Activated T-cell treated with anti-CD3 and anti-CD28 coated beads, Interleukin-2, amount 50 U/mL, for 4 hours (primary cell): ENCODE measurements at regions not wholly inside any gene's neighbourhood (a gene's known extent, or its start where the extent isn't known, plus 50 kb on each side); places are given as distances from the start of the nearest gene placed in this dataset.

ENCODE experiments used
- ATAC-seq, 2 donors: fragments of 200-7000 bp; cut with Tn5 transposase; one replicate each; pipeline ENCODE4 v1.10.0; 2021
- DNase-seq: peaks from one replicate; pipeline ENCODE4 v3.0.0-alpha.2; 2020
- H3K27me3 Mint-ChIP-seq: one replicate; pipeline ENCODE4 v1.8.0; 2021; ENCODE audit warnings: low read depth, mixed read lengths
- H3K36me3 Mint-ChIP-seq: one replicate; pipeline ENCODE4 v1.8.0; 2022; ENCODE audit warnings: mixed read lengths; ENCODE audit not compliant: insufficient read depth
- H3K4me1 Mint-ChIP-seq: one replicate; pipeline ENCODE4 v1.8.0; 2021; ENCODE audit warnings: low read depth, mixed read lengths
- H3K4me3 Mint-ChIP-seq: one replicate; pipeline ENCODE4 v1.8.0; 2021; ENCODE audit warnings: mild to moderate bottlenecking, moderate library complexity, mixed read lengths
- H3K9me3 Mint-ChIP-seq: one replicate; pipeline ENCODE4 v1.8.0; 2021; ENCODE audit warnings: mixed read lengths

GRCh38 chr4:181520790-181521189 lies 722.4 kb upstream of the TENM3 start:
- Mint-ChIP-seq H3K27me3 (no peaks in the 10 kb centered on the region), H3K9me3 (peaks cover 10% of the 10 kb centered on the region)
- DNase-seq = no peak

DNA sequence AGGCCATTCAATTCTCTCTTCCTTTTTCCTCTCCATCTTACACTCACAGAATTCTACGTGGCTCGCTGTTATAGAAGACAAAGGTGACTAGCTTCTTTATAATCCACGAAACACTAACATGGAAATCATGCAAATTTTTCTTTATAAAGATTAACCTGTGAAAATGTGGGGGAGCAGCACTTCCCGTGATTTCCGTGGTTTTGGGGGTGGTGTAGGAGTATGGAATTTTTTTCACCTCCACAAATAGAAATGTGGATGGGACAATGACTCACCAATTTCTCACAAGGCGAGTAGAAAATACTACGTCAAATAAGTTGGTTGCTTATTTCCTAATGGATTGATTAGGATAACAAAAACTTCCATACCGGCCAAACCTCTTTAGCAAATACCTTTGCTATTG lies 719.2 kb upstream of the TENM3 start:
- no peak overlapping the region for H3K4me3 Mint-ChIP-seq
- peaks cover 9% of the 10 kb centered on the region for H3K9me3 Mint-ChIP-seq
- no peaks in the 10 kb centered on the region for H3K4me1 Mint-ChIP-seq
- no peaks in the 10 kb centered on the region for H3K27me3 Mint-ChIP-seq
- ATAC-seq (no peak), DNase-seq (no peak)
- H3K36me3 Mint-ChIP-seq = no peaks in the 10 kb centered on the region

More at GRCh38 chr4:181520790-181521189, 722.4 kb upstream of the TENM3 start:
- Mint-ChIP-seq H3K36me3 (no peaks in the 10 kb centered on the region), H3K4me3 (no peak overlapping the region), H3K4me1 (no peaks in the 10 kb centered on the region)
- no peak for ATAC-seq

DNA sequence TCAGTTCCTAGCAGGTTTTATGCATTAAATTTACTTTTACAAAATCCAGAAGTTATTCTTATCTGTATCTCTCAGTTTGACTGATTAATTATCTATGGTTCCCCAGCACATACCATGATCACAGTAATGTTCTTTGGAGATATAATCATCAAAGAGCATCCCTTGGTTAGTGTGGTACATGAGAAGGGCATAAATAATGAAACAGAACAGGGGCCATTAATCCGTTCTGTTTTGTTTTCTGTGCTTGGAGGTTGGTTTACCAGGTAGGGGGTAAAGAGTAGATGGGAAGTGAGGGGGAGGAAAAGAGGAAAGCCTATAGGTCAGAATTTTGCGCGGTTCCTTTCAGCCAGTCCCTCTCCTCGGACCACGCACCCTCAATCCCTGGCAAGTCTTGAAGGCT lies 718.7 kb upstream of the TENM3 start:
- Mint-ChIP-seq H3K36me3 (no peaks in the 10 kb centered on the region), H3K9me3 (peaks cover 8% of the 10 kb centered on the region), H3K27me3 (no peaks in the 10 kb centered on the region), H3K4me3 (no peak overlapping the region), H3K4me1 (no peaks in the 10 kb centered on the region)
- ATAC-seq (no peak), DNase-seq (no peak)

DNA sequence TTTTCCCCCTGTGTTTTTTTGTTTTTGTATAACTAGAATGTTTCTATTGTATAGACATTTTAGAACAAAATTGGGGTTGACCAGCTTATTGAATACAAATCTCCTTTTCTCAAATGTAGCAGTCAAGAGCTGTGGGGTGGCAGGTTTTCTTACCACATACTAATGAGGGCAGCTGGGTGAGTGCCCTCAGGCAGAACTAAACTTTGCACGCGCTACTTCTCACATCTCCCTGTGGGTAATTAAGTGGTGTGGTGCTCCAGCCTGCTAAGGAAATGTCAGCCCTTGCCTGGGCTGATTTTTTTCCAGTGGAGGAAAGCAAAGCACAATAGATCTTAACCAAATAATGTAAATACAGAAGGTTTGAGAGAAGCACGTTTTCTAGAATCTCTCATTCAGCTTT lies 717.6 kb upstream of the TENM3 start:
- no peaks in the 10 kb centered on the region for H3K36me3 Mint-ChIP-seq
- no peak for ATAC-seq
- H3K9me3 Mint-ChIP-seq = peaks cover 8% of the 10 kb centered on the region
- no peak overlapping the region for H3K4me3 Mint-ChIP-seq
- no peak for DNase-seq
- no peaks in the 10 kb centered on the region for H3K4me1 Mint-ChIP-seq
- no peaks in the 10 kb centered on the region for H3K27me3 Mint-ChIP-seq

DNA sequence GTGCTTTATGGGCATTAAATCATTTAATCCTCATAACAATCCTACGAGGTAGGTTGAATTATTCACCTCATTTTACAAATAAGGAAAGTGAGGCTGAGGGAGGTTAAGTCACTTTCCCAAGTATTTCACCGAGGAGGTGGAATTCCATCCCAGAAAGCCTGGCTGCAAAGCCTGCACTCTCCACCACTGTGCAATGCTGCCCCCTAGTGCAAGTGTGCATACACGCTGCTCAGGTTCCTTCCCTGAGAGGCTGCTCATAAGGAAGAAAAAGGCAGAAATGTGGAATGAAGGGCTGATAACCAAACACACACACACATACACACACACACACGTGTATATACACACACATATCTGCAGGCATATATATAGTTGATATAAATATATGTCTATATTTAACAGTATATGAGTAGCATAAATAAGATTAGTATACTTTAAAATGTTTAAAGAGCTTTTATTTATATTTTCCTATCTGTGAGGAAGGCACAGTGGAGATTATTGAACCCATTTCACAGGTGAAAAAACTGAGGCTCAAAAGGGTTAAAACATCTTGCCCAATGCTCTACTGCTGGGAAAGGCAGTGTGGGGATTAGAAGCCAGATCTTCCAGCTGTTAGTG lies 714.5 kb upstream of the TENM3 start:
- DNase-seq (no peak), ATAC-seq (no peak)
- Mint-ChIP-seq H3K9me3 (peaks cover 3% of the 10 kb centered on the region), H3K4me1 (no peaks in the 10 kb centered on the region), H3K27me3 (no peaks in the 10 kb centered on the region), H3K36me3 (no peaks in the 10 kb centered on the region), H3K4me3 (no peak overlapping the region)

GRCh38 chr4:181529537-181529936 lies 713.7 kb upstream of the TENM3 start:
- H3K4me3 Mint-ChIP-seq = no peak overlapping the region

GRCh38 chr4:181536196-181536746 lies 706.9 kb upstream of the TENM3 start:
- no peaks in the 10 kb centered on the region for H3K36me3 Mint-ChIP-seq
- H3K27me3 Mint-ChIP-seq = no peaks in the 10 kb centered on the region
- no peaks in the 10 kb centered on the region for H3K9me3 Mint-ChIP-seq
- no peaks in the 10 kb centered on the region for H3K4me1 Mint-ChIP-seq
- no peak for DNase-seq
- no peak for ATAC-seq
- H3K4me3 Mint-ChIP-seq = no peak overlapping the region

More at GRCh38 chr4:181529537-181529936, 713.7 kb upstream of the TENM3 start:
- Mint-ChIP-seq H3K4me1 (no peaks in the 10 kb centered on the region), H3K9me3 (peaks cover 3% of the 10 kb centered on the region), H3K36me3 (no peaks in the 10 kb centered on the region), H3K27me3 (no peaks in the 10 kb centered on the region)
- DNase-seq = no peak
- no peak for ATAC-seq

GRCh38 chr4:181536811-181537434 lies 706.3 kb upstream of the TENM3 start:
- Mint-ChIP-seq H3K4me1 (no peaks in the 10 kb centered on the region), H3K9me3 (peaks cover 3% of the 10 kb centered on the region), H3K36me3 (no peaks in the 10 kb centered on the region), H3K4me3 (no peak overlapping the region), H3K27me3 (no peaks in the 10 kb centered on the region)
- no peak for DNase-seq
- no peak for ATAC-seq

- Mint-ChIP-seq H3K9me3 (peaks cover 3% of the 10 kb centered on the region), H3K4me3 (no peak overlapping the region), H3K27me3 (no peaks in the 10 kb centered on the region), H3K36me3 (no peaks in the 10 kb centered on the region), H3K4me1 (no peaks in the 10 kb centered on the region)
- no peak for DNase-seq
- ATAC-seq = no peak
These were observed 704.8 kb upstream of the TENM3 start for GRCh38 chr4:181538431-181538830.

DNA sequence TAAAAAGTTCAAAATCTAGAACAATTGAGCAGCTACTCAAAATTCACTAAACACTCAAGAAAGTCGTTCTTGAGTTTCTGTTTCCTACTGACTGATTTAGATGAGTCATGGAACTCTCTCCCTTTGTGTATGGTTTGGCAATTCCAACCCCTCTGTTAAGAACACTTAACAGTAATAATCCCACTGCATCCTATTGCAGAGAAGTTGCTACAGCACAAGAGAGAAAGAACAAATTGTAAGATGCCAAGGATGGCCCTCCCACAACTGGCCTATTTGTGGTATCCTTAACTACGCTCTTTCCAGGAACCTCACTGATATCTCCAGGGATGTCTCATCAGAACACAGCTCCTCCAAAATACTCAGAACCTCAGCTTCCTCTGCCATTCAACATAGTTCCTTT lies 701.8 kb upstream of the TENM3 start:
- peaks cover 3% of the 10 kb centered on the region for H3K9me3 Mint-ChIP-seq
- no peak overlapping the region for H3K4me3 Mint-ChIP-seq
- ATAC-seq (no peak), DNase-seq (no peak)
- H3K27me3 Mint-ChIP-seq = no peaks in the 10 kb centered on the region
- H3K36me3 Mint-ChIP-seq = no peaks in the 10 kb centered on the region
- H3K4me1 Mint-ChIP-seq = no peaks in the 10 kb centered on the region

GRCh38 chr4:181548873-181549575 lies 694.2 kb upstream of the TENM3 start:
- Mint-ChIP-seq H3K36me3 (no peaks in the 10 kb centered on the region), H3K4me1 (no peaks in the 10 kb centered on the region), H3K9me3 (peaks cover 6% of the 10 kb centered on the region), H3K4me3 (no peak overlapping the region), H3K27me3 (no peaks in the 10 kb centered on the region)
- ATAC-seq = no peak
- DNase-seq = no peak

DNA sequence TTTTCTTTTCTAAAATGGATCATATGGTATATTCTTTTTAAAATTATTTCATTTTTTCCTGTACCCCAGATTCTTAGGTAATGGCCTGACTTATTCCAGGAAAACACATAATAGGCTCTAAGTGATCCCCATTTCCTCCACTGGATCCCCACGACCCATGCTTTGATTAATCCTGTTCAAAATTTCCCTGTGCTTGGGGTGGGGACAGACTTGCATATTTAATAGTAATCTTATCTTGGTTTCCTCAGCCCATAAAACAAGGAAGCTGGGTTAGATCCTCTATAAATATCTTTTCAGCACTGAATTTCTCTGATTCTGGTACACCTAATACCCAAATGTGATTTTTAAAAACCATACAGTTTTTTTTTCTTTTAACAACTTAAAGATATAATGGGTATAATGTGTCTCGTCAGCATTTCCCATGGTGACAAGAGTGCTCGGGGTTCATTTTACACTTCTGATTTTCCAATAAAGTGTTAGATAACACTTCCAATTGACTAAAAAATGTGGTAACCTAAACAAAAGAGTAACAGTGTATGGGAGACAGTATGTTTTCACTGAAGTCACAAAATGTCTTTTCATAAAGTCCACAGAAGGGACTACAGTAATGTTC lies 693.5 kb upstream of the TENM3 start:
- H3K4me3 Mint-ChIP-seq = no peak overlapping the region
- no peaks in the 10 kb centered on the region for H3K4me1 Mint-ChIP-seq
- no peak for DNase-seq
- H3K36me3 Mint-ChIP-seq = no peaks in the 10 kb centered on the region
- no peak for ATAC-seq
- no peaks in the 10 kb centered on the region for H3K27me3 Mint-ChIP-seq
- peaks cover 6% of the 10 kb centered on the region for H3K9me3 Mint-ChIP-seq

GRCh38 chr4:181550381-181550780 lies 692.8 kb upstream of the TENM3 start:
- Mint-ChIP-seq H3K9me3 (peaks cover 6% of the 10 kb centered on the region), H3K4me1 (no peaks in the 10 kb centered on the region), H3K27me3 (no peaks in the 10 kb centered on the region), H3K36me3 (no peaks in the 10 kb centered on the region), H3K4me3 (no peak overlapping the region)
- DNase-seq = no peak
- ATAC-seq = no peak

DNA sequence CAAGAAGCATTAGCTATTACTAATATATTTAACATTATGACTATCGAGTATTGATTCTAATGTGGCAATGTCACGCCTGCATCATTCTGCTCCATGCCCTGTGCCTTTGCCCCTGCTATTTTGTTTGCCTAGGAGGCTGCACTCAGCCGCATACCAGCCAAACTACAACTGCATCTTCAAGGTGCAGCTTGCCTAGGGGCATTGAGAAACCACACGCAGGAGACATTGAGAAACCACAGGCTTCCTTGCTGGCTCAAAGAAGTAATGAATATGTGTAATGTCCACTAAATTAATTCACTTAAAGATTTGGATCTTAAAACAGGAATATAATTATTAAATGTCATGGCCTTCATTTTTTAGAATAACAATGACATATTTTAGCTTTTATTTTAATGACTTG lies 683.6 kb upstream of the TENM3 start:
- Mint-ChIP-seq H3K36me3 (no peaks in the 10 kb centered on the region), H3K4me3 (no peak overlapping the region), H3K27me3 (no peaks in the 10 kb centered on the region), H3K4me1 (no peaks in the 10 kb centered on the region), H3K9me3 (peaks cover 10% of the 10 kb centered on the region)
- no peak for ATAC-seq
- DNase-seq = no peak
